ENCODE measurements at regions not wholly inside any gene's neighbourhood (a gene's known extent, or its start where the extent isn't known, plus 50 kb on each side); places are given as distances from the start of the nearest gene placed in this dataset.

DNA sequence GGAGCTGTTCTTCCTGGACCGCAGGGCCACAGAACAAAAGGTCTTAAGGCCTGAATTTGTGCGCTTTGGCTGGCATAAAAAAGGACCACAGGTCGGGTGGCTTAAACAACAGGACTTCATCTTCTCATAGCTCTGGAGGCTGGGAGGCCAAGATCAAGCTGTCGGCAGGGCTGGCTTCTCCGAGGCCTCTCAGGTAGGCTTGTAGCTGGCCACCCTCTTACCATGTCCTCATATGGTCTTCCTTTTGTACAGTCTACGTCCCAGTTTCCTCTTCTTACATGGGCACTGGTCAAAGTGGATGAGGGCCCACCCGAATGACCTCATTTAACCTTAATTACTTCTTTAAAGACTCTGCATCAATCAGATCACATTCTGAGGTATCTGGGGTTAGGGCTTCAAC is 257.6 kb downstream of the CBLN1 start:
- Histone ChIP-seq H2AFZ (no peak overlapping the region), H4K20me1 (ENCODE audit: insufficient read depth, poor library complexity, severe bottlenecking) (no peaks in the 10 kb centered on the region), H3K4me2 (no peak overlapping the region), H3K9me3 (ENCODE audit: low read depth) (no peaks in the 10 kb centered on the region), H3K27ac (no peak overlapping the region), H3K4me1 (ENCODE audit: insufficient read depth) (no peaks in the 10 kb centered on the region), H3K9me2 (replicated peaks; ENCODE audit: insufficient read depth) (no peaks in the 10 kb centered on the region), H3K79me2 (no peaks in the 10 kb centered on the region), H3K36me3 (replicated peaks; ENCODE audit: insufficient read depth, low read depth) (no peaks in the 10 kb centered on the region), H3K4me3 (no peak overlapping the region), H3K27me3 (peaks cover 13% of the 10 kb centered on the region)
- TF ChIP-seq EZH2 (IDR thresholded peaks at IDR 0.05; ENCODE audit: borderline replicate concordance): no peak
- TF ChIP-seq, protein P1, sequence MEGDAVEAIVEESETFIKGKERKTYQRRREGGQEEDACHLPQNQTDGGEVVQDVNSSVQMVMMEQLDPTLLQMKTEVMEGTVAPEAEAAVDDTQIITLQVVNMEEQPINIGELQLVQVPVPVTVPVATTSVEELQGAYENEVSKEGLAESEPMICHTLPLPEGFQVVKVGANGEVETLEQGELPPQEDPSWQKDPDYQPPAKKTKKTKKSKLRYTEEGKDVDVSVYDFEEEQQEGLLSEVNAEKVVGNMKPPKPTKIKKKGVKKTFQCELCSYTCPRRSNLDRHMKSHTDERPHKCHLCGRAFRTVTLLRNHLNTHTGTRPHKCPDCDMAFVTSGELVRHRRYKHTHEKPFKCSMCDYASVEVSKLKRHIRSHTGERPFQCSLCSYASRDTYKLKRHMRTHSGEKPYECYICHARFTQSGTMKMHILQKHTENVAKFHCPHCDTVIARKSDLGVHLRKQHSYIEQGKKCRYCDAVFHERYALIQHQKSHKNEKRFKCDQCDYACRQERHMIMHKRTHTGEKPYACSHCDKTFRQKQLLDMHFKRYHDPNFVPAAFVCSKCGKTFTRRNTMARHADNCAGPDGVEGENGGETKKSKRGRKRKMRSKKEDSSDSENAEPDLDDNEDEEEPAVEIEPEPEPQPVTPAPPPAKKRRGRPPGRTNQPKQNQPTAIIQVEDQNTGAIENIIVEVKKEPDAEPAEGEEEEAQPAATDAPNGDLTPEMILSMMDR (IDR thresholded peaks at IDR 0.05; ENCODE audit: poor library complexity): no peak
- no peak for TF ChIP-seq EZH2phosphoT487 (IDR thresholded peaks at IDR 0.05; ENCODE audit: low read depth, severe bottlenecking, unreplicated experiment)
- no peak for DNase-seq (ENCODE audit: low spot score)
- WGBS (ENCODE audit: low lambda C conversion rate, missing lambda C conversion rate): 94% methylated on average over 7 of the region's 7 CpGs

DNA sequence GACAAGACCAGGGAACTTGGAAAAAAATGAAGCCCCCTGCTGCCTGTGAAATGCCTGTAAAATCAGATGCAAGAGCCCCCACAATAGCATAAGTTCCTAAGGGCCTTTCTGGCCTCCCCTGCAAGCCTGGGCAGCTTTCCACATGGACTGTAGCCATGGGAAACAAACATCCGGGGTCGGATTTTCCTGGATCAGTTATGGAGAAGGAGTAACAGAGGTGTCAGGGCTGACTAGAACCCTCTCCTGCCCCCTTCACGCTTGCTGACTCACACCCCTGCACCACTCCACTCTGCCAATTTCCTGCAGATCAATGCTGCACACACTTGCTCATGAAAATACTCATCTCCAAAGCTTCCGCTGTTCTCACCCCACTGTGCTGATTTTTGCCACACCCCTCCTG is 258.6 kb downstream of the CBLN1 start:
- DNase-seq (ENCODE audit: low spot score): no peak
- Histone ChIP-seq H3K4me1 (ENCODE audit: insufficient read depth) (no peaks in the 10 kb centered on the region), H3K9me2 (replicated peaks; ENCODE audit: insufficient read depth) (no peaks in the 10 kb centered on the region), H4K20me1 (ENCODE audit: insufficient read depth, poor library complexity, severe bottlenecking) (no peaks in the 10 kb centered on the region), H3K79me2 (no peaks in the 10 kb centered on the region), H2AFZ (no peak overlapping the region), H3K27me3 (peaks cover 13% of the 10 kb centered on the region), H3K4me2 (no peak overlapping the region), H3K27ac (no peak overlapping the region), H3K4me3 (no peak overlapping the region), H3K9me3 (ENCODE audit: low read depth) (no peaks in the 10 kb centered on the region), H3K36me3 (replicated peaks; ENCODE audit: insufficient read depth, low read depth) (no peaks in the 10 kb centered on the region)
- TF ChIP-seq, protein P1 (IDR thresholded peaks at IDR 0.05; ENCODE audit: poor library complexity): no peak
- no peak for TF ChIP-seq EZH2phosphoT487 (IDR thresholded peaks at IDR 0.05; ENCODE audit: low read depth, severe bottlenecking, unreplicated experiment)
- no peak for TF ChIP-seq EZH2 (IDR thresholded peaks at IDR 0.05; ENCODE audit: borderline replicate concordance)
- 55% methylated on average over 4 of the region's 4 CpGs for WGBS (ENCODE audit: low lambda C conversion rate, missing lambda C conversion rate)

DNA sequence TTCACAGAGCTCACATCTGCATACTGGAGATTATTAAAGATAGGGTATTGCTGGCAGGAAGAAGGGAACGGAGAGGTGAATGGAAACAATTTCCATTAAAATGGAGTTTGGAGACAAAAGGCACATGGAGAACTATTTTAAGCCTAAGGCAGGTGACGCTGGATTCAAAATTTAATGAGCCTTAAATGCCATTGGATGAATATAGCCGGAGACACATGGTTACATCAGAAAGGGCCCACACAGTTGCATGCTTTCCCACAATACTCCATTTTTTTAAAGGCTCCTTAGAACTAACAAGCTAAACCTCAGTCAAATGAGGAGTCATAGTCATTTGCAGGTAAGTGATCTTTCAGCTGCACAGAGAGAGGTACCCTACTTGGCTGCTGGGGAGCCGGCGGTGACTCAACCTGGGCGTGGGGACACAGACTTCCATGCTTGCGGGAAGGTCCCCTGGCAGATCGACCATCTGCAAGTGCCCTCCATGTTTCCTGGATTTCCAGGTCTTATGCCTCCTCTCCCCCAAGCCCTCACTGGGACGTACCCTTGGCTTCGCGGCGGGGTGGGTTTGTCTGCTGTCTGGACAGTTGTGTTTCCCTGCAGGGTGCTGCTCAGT is 259.2 kb downstream of the CBLN1 start:
- no peaks in the 10 kb centered on the region for H3K36me3 ChIP-seq (replicated peaks; ENCODE audit: insufficient read depth, low read depth)
- peaks cover 10% of the 10 kb centered on the region for H3K27me3 ChIP-seq
- DNase-seq (ENCODE audit: low spot score): no peak
- no peaks in the 10 kb centered on the region for H4K20me1 ChIP-seq (ENCODE audit: insufficient read depth, poor library complexity, severe bottlenecking)
- H3K27ac ChIP-seq: no peak overlapping the region
- TF ChIP-seq, protein P1 (IDR thresholded peaks at IDR 0.05; ENCODE audit: poor library complexity): no peak
- TF ChIP-seq EZH2phosphoT487 (IDR thresholded peaks at IDR 0.05; ENCODE audit: low read depth, severe bottlenecking, unreplicated experiment): no peak
- no peak for TF ChIP-seq EZH2 (IDR thresholded peaks at IDR 0.05; ENCODE audit: borderline replicate concordance)
- H3K4me1 ChIP-seq (ENCODE audit: insufficient read depth): no peaks in the 10 kb centered on the region
- H3K4me2 ChIP-seq: no peak overlapping the region
- H3K79me2 ChIP-seq: no peaks in the 10 kb centered on the region
- no peaks in the 10 kb centered on the region for H3K9me3 ChIP-seq (ENCODE audit: low read depth)
- WGBS (ENCODE audit: low lambda C conversion rate, missing lambda C conversion rate): 83% methylated on average over 12 of the region's 12 CpGs
- H2AFZ ChIP-seq: no peak overlapping the region
- no peaks in the 10 kb centered on the region for H3K9me2 ChIP-seq (replicated peaks; ENCODE audit: insufficient read depth)
- no peak overlapping the region for H3K4me3 ChIP-seq

Measured in hepatocyte (in vitro differentiated cells).